AG09309 (cell line): ENCODE measurements at regions not wholly inside any gene's neighbourhood (a gene's known extent, or its start where the extent isn't known, plus 50 kb on each side); places are given as distances from the start of the nearest gene placed in this dataset.

Source experiments
- DNase-seq: peaks from one replicate; pipeline ENCODE4 v3.0.0-alpha.2; 2010; ENCODE audit warnings: low read depth
- H3K4me3 ChIP-seq: 2 replicates; pipeline ENCODE4 v1.5.1; 2011; ENCODE audit warnings: mild to moderate bottlenecking, low read depth, low read length, moderate library complexity; ENCODE audit not compliant: control insufficient read depth
- CTCF ChIP-seq: IDR thresholded peaks from 2 replicates; pipeline ENCODE4 v1.5.1; 2011; ENCODE audit warnings: mild to moderate bottlenecking, low read depth, low read length, inconsistent platforms; ENCODE audit not compliant: insufficient read depth, control insufficient read depth; ENCODE audit errors: missing control alignments

- peak; percentile 46 for TF ChIP-seq CTCF
- peak overlapping the region; percentile 57 for H3K4me3 ChIP-seq
- DNase-seq = peak; percentile 82
These were observed 90.9 kb upstream of the CHD2 start for GRCh38 chr15:92809064-92809879.

GRCh38 chr15:92809880-92810361, 90.2 kb upstream of the CHD2 start:
- peak overlapping the region; percentile 57 for H3K4me3 ChIP-seq
- TF ChIP-seq CTCF = no peak
- DNase-seq = no peak

DNA sequence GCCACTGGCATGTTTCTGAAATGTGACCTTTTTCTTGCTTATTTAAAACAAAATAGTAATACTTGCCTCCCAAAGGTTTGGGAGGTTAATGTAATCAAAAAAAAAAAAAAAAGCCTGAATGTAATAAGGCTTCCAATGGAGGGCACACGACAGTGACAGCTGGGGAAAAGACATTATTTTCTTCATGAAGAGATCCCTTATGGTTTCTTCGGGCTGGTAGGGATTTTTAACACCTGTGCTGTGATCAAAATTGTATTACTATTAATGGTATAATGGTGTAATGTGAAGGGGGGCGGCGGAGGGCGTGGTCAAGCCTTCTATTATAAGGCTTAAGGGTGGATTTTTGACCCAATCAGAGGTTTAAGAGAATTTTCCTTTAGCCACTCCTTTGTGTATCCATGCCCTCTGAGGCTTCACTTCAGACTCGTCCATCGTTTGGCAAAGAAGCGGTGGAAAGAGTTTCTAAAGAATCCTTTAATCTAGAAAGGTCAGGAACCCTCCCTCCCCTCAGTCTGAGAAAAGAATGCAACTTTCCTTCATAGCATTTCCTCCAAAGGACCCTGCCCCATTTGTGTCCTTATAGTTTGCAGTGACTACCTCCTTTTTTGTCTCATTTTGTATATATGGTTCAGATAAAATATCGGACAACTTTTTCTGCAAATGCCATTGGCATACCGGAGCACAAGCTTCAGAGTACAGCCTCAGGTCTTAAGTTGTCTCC, 89.5 kb upstream of the CHD2 start:
- H3K4me3 ChIP-seq = peak overlapping the region; percentile 39
- TF ChIP-seq CTCF = no peak
- no peak for DNase-seq

GRCh38 chr15:92811148-92811913, 88.8 kb upstream of the CHD2 start:
- H3K4me3 ChIP-seq = peak overlapping the region; percentile 39
- no peak for TF ChIP-seq CTCF
- no peak for DNase-seq

- DNase-seq = no peak
- H3K4me3 ChIP-seq = no peak overlapping the region
- TF ChIP-seq CTCF = no peak
These were observed 87.9 kb upstream of the CHD2 start for GRCh38 chr15:92812271-92812670.

DNA sequence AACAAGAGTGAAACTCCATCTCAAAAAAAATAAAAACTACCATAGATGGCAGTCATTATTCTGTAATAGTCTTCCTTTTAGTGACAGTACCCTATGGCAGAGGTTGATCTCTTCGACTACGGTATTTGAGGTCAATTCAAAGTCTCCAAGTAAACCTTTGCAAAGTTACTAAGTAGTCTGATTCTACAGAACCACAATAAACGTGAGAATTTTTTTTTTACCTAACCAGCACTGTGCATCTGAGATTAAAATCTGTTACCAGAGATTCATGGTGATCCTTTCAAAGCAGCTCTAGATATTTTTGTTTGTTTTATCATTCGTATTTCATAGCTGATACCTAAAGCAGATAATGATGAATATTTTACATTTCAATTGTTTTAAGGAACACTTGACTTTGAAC, 86.6 kb upstream of the CHD2 start:
- no peak for TF ChIP-seq CTCF
- no peak overlapping the region for H3K4me3 ChIP-seq
- DNase-seq = no peak
